ENCODE measurements at regions not wholly inside any gene's neighbourhood (a gene's known extent, or its start where the extent isn't known, plus 50 kb on each side); places are given as distances from the start of the nearest gene placed in this dataset.

- TF ChIP-seq POLR2A (IDR thresholded peaks at IDR 0.05) = no peak
- no peak for TF ChIP-seq CTCF (IDR thresholded peaks at IDR 0.05)
Measured at GRCh38 chr7:31190906-31191305, 138.8 kb downstream of the ADCYAP1R1 start.
